ENCODE measurements at regions not wholly inside any gene's neighbourhood (a gene's known extent, or its start where the extent isn't known, plus 50 kb on each side); places are given as distances from the start of the nearest gene placed in this dataset.

- Histone ChIP-seq H3K27ac (no peak overlapping the region), H3K27me3 (no peaks in the 10 kb centered on the region), H3K4me3 (no peak overlapping the region), H3K9me3 (no peaks in the 10 kb centered on the region), H3K4me1 (no peaks in the 10 kb centered on the region), H3K36me3 (no peaks in the 10 kb centered on the region)
- FAIRE-seq (no peak), ATAC-seq (no peak), DNase-seq (no peak)
- intact Hi-C loops (cut with DNase I): no loop called here
- 95 to 96% methylated on average over 4 of the region's 4 CpGs for WGBS, 2 donors
- no peak for TF ChIP-seq CTCF (IDR thresholded peaks at IDR 0.05)
These were observed 183.6 kb upstream of the ARSJ start for GRCh38 chr4:114163051-114163450.

GRCh38 chr4:114173968-114174367 is 194.5 kb upstream of the ARSJ start:
- FAIRE-seq: no peak
- WGBS, 2 donors: 74 to 80% methylated on average over 3 of the region's 3 CpGs
- H3K4me3 ChIP-seq: no peak overlapping the region
- H3K4me1 ChIP-seq: no peaks in the 10 kb centered on the region
- no peak overlapping the region for H3K27ac ChIP-seq
- H3K27me3 ChIP-seq: peaks cover 0 to 5% (median 0%) of the 10 kb centered on the region in 4 donors
- H3K9me3 ChIP-seq: no peaks in the 10 kb centered on the region
- intact Hi-C loops (cut with DNase I): no loop called here
- no peak for DNase-seq
- TF ChIP-seq CTCF (IDR thresholded peaks at IDR 0.05): no peak
- no peaks in the 10 kb centered on the region for H3K36me3 ChIP-seq
- no peak for ATAC-seq

- no peak for TF ChIP-seq CTCF (IDR thresholded peaks at IDR 0.05)
- ATAC-seq (no peak), FAIRE-seq (no peak), DNase-seq (no peak)
- Histone ChIP-seq H3K4me1 (no peaks in the 10 kb centered on the region), H3K4me3 (no peak overlapping the region), H3K36me3 (no peaks in the 10 kb centered on the region), H3K27ac (peak overlapping the region in 3 of 4 donors; percentile 3 to 35 (median 27)), H3K9me3 (no peaks in the 10 kb centered on the region), H3K27me3 (no peaks in the 10 kb centered on the region)
- intact Hi-C loops (cut with DNase I): no loop called here
- WGBS, 2 donors: 71 to 74% methylated on average over 2 of the region's 2 CpGs
These were observed 198.2 kb upstream of the ARSJ start for GRCh38 chr4:114177628-114178027.

- H3K4me1 ChIP-seq: no peaks in the 10 kb centered on the region
- 5 to 6% methylated on average over 1 of the region's 1 CpG for WGBS, 2 donors
- H3K36me3 ChIP-seq: no peaks in the 10 kb centered on the region
- H3K4me3 ChIP-seq: no peak overlapping the region
- FAIRE-seq: no peak
- TF ChIP-seq CTCF (IDR thresholded peaks at IDR 0.05): no peak
- ATAC-seq: peak in 3 of 4 donors; percentile 55 to 60 (median 58)
- intact Hi-C loops (cut with DNase I): no loop called here
- DNase-seq: no peak
- peak overlapping the region in 3 of 4 donors; percentile 3 to 35 (median 27) for H3K27ac ChIP-seq
- H3K9me3 ChIP-seq: no peaks in the 10 kb centered on the region
- no peaks in the 10 kb centered on the region for H3K27me3 ChIP-seq
These were observed 198.9 kb upstream of the ARSJ start for GRCh38 chr4:114178392-114178791.

GRCh38 chr4:114180481-114180880 is 201.0 kb upstream of the ARSJ start:
- peak in 3 of 4 donors; percentile 49 to 86 (median 67) for ATAC-seq
- DNase-seq: peak in 3 of 6 donors; percentile 5 to 58 (median 55)
- Histone ChIP-seq H3K36me3 (no peaks in the 10 kb centered on the region), H3K27ac (no peak overlapping the region), H3K9me3 (no peaks in the 10 kb centered on the region), H3K27me3 (no peaks in the 10 kb centered on the region), H3K4me1 (no peaks in the 10 kb centered on the region), H3K4me3 (no peak overlapping the region)
- 49 to 53% methylated on average over 6 of the region's 6 CpGs for WGBS, 2 donors
- FAIRE-seq: no peak
- intact Hi-C loops (cut with DNase I): no loop called here
- peak in 1 of 4 donors; percentile 11 for TF ChIP-seq CTCF (IDR thresholded peaks at IDR 0.05)
